ENCODE measurements at regions not wholly inside any gene's neighbourhood (a gene's known extent, or its start where the extent isn't known, plus 50 kb on each side); places are given as distances from the start of the nearest gene placed in this dataset.

- no peaks in the 10 kb centered on the region for H3K27me3 Mint-ChIP-seq (ENCODE audit: low read depth)
- no peaks in the 10 kb centered on the region for H3K4me1 Mint-ChIP-seq (ENCODE audit: low read depth)
- peaks cover 6 to 18% of the 10 kb centered on the region in 2 donors for H3K9me3 Mint-ChIP-seq
- DNase-seq, result no peak
- no peak overlapping the region for H3K4me3 Mint-ChIP-seq
- no peak for ATAC-seq (replicated peaks in 1 of 2)
- H3K27ac Mint-ChIP-seq, result no peak overlapping the region
- H3K36me3 Mint-ChIP-seq (ENCODE audit: insufficient read depth in 2 of 2), result peaks cover 0 to 3% of the 10 kb centered on the region in 2 donors
These were observed 574.1 kb upstream of the CDH8 start for GRCh38 chr16:62610291-62610690.

DNA sequence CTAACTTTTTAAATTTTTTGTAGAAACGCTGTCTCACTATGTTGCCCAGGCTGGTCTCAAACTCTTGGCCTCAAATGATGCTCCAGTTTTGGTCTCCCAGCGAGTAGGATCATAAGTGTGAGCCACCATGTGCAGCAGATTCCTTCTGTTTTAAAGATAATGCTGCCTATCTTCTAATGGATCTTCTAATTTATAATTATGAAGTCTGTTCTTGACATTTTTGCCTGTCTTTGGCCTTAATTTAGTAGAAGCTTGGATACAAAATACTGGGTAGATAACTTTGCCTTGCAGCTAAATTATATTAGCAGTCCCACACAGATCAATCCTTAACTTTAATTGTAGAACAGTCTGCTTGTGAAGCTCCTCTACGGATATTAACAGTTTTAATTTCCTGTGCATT lies 566.6 kb upstream of the CDH8 start:
- Mint-ChIP-seq H3K4me3 (no peak overlapping the region), H3K36me3 (ENCODE audit: insufficient read depth in 2 of 2) (peaks cover 0 to 6% of the 10 kb centered on the region in 2 donors), H3K4me1 (ENCODE audit: low read depth) (no peaks in the 10 kb centered on the region), H3K27ac (no peak overlapping the region), H3K9me3 (peaks cover 13 to 21% of the 10 kb centered on the region in 2 donors), H3K27me3 (ENCODE audit: low read depth) (no peaks in the 10 kb centered on the region)
- DNase-seq (no peak), ATAC-seq (replicated peaks in 1 of 2) (no peak)

- Mint-ChIP-seq H3K9me3 (peaks cover 15 to 21% of the 10 kb centered on the region in 2 donors), H3K36me3 (ENCODE audit: insufficient read depth in 2 of 2) (peaks cover 0 to 7% of the 10 kb centered on the region in 2 donors), H3K4me3 (no peak overlapping the region), H3K27me3 (ENCODE audit: low read depth) (no peaks in the 10 kb centered on the region), H3K27ac (no peak overlapping the region), H3K4me1 (ENCODE audit: low read depth) (no peaks in the 10 kb centered on the region)
- ATAC-seq (replicated peaks in 1 of 2) (no peak), DNase-seq (no peak)
These were observed 561.6 kb upstream of the CDH8 start for GRCh38 chr16:62597875-62598274.

DNA sequence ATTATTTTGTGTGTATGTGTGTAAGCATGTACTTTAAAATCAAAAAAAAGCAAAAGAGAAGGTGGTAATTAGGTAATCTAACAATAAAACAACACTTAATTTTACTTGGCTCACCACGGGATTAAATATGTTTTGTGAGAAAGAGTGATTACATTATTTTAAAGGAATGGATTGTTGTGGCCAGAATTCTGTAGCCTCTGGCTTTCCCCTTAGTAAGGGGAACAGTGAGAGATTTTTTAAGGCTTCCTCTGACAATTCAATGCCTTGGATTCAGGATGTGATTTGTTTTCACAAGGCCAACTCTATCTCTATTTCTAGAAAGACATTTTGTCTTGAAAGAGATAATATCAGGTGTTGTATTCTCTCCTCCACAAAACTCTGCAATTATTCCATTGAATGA lies 560.3 kb upstream of the CDH8 start:
- DNase-seq (no peak), ATAC-seq (replicated peaks in 1 of 2) (no peak)
- no peaks in the 10 kb centered on the region for H3K4me1 Mint-ChIP-seq (ENCODE audit: low read depth)
- H3K36me3 Mint-ChIP-seq (ENCODE audit: insufficient read depth in 2 of 2), result peaks cover 0 to 6% of the 10 kb centered on the region in 2 donors
- no peak overlapping the region for H3K4me3 Mint-ChIP-seq
- H3K27me3 Mint-ChIP-seq (ENCODE audit: low read depth), result no peaks in the 10 kb centered on the region
- H3K27ac Mint-ChIP-seq, result no peak overlapping the region
- peaks cover 11 to 16% of the 10 kb centered on the region in 2 donors for H3K9me3 Mint-ChIP-seq

DNA sequence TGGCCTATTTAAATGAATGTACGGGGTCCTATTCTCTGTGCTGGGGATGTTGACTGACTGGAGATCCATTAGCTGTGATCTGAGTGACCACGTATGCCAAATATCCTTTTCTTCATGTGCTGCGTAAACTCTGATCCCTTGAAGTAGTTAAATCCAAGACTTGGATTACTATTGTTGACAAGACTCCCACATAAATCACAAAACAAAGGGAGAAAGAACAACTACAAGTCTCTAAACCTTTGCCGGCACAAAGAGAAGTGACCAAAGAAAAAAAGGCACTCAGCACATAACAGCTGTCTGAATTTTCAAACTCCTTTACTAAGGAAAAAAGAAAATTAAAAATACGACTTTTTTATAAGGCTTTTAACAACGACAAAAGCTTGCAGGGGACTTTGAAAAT lies 559.9 kb upstream of the CDH8 start:
- Mint-ChIP-seq H3K27me3 (ENCODE audit: low read depth) (no peaks in the 10 kb centered on the region), H3K9me3 (peaks cover 9 to 15% of the 10 kb centered on the region in 2 donors), H3K4me3 (no peak overlapping the region), H3K4me1 (ENCODE audit: low read depth) (no peaks in the 10 kb centered on the region), H3K36me3 (ENCODE audit: insufficient read depth in 2 of 2) (peaks cover 0 to 4% of the 10 kb centered on the region in 2 donors), H3K27ac (no peak overlapping the region)
- ATAC-seq (replicated peaks in 1 of 2) (no peak), DNase-seq (no peak)

- Mint-ChIP-seq H3K4me1 (ENCODE audit: low read depth) (no peaks in the 10 kb centered on the region), H3K4me3 (no peak overlapping the region), H3K27ac (no peak overlapping the region), H3K27me3 (ENCODE audit: low read depth) (no peaks in the 10 kb centered on the region), H3K36me3 (ENCODE audit: insufficient read depth in 2 of 2) (no peaks in the 10 kb centered on the region), H3K9me3 (peaks cover 10 to 15% of the 10 kb centered on the region in 2 donors)
- no peak for ATAC-seq (replicated peaks in 1 of 2)
- no peak for DNase-seq
These were observed 550.1 kb upstream of the CDH8 start for GRCh38 chr16:62586128-62586862.

DNA sequence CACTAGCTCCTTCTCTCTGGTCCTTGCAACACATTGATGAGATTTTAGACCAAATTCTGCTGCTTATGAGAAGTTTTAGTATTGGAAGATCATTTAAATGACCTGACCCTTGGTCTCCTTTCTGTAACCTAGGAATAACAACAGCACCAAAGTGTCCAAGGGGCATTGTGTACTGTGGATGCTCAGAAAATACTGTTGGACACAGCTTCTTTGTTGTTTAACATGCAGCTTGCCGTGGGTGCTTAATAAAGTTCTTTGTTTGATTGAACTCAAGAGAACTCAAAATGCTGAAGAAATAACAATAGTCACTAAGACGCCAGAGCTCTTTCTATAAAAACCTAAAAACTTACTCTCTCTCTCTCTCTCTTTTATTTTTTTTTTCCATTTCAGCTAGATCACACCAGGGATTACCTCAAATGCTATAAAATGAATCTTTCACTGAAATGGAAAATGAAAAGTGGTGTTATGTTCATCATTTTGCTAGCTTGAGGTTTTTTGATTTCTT lies 548.9 kb upstream of the CDH8 start:
- Mint-ChIP-seq H3K9me3 (peaks cover 9 to 12% of the 10 kb centered on the region in 2 donors), H3K4me1 (ENCODE audit: low read depth) (no peaks in the 10 kb centered on the region), H3K36me3 (ENCODE audit: insufficient read depth in 2 of 2) (no peaks in the 10 kb centered on the region), H3K27ac (no peak overlapping the region), H3K4me3 (no peak overlapping the region), H3K27me3 (ENCODE audit: low read depth) (no peaks in the 10 kb centered on the region)
- no peak for ATAC-seq (replicated peaks in 1 of 2)
- DNase-seq, result no peak

- DNase-seq (no peak), ATAC-seq (replicated peaks in 1 of 2) (no peak)
- no peaks in the 10 kb centered on the region for H3K4me1 Mint-ChIP-seq (ENCODE audit: low read depth)
- H3K36me3 Mint-ChIP-seq (ENCODE audit: insufficient read depth in 2 of 2), result no peaks in the 10 kb centered on the region
- no peak overlapping the region for H3K4me3 Mint-ChIP-seq
- no peak overlapping the region for H3K27ac Mint-ChIP-seq
- no peaks in the 10 kb centered on the region for H3K27me3 Mint-ChIP-seq (ENCODE audit: low read depth)
- H3K9me3 Mint-ChIP-seq, result peaks cover 6 to 12% of the 10 kb centered on the region in 2 donors
These were observed 547.2 kb upstream of the CDH8 start for GRCh38 chr16:62583414-62583813.

DNA sequence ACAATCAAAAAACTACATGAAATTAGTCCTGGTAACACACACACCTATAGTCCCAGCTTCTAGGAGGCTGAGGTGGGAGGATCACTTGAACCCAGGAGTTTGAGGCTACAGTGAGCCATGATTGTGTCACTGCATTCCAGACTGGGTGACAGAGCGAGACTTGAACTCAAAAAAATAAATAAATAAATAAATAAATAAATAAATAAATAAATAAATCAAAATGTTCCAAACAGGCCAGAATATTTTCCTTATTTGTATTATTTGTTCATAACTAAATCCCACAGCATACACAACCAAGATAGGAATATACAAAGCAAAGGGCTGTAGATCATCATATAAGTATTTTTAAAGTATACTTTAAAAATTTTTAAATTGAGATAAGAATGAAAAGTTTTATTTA lies 537.2 kb upstream of the CDH8 start:
- H3K4me3 Mint-ChIP-seq, result no peak overlapping the region
- DNase-seq (no peak), ATAC-seq (replicated peaks in 1 of 2) (no peak)
- H3K36me3 Mint-ChIP-seq (ENCODE audit: insufficient read depth in 2 of 2), result no peaks in the 10 kb centered on the region
- H3K4me1 Mint-ChIP-seq (ENCODE audit: low read depth), result no peaks in the 10 kb centered on the region
- H3K27me3 Mint-ChIP-seq (ENCODE audit: low read depth), result no peaks in the 10 kb centered on the region
- H3K9me3 Mint-ChIP-seq, result peaks cover 9 to 11% of the 10 kb centered on the region in 2 donors
- H3K27ac Mint-ChIP-seq, result no peak overlapping the region

DNA sequence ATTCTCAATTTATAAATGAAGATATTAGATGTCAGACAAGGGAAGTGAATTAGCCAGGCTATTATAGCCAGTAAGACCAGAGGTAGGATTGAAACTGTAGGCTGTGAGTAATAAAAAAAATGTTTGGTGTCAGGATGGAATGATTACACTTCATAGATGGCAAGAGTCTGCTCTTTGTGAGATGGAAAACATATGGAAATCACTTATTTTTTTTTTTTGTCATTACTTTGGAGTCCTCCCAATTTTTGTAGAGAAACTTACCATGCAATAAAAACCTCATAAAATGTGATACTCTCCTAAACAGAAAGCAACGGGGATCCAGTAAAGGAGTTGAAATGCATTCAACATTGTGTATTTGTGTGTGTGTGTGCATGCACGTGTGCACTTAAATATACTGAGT lies 532.7 kb upstream of the CDH8 start:
- DNase-seq (no peak), ATAC-seq (replicated peaks in 1 of 2) (no peak)
- Mint-ChIP-seq H3K27me3 (ENCODE audit: low read depth) (no peaks in the 10 kb centered on the region), H3K4me1 (ENCODE audit: low read depth) (no peaks in the 10 kb centered on the region), H3K4me3 (no peak overlapping the region), H3K27ac (no peak overlapping the region), H3K9me3 (peaks cover 4 to 8% of the 10 kb centered on the region in 2 donors), H3K36me3 (ENCODE audit: insufficient read depth in 2 of 2) (no peaks in the 10 kb centered on the region)

- Mint-ChIP-seq H3K4me1 (ENCODE audit: low read depth) (no peaks in the 10 kb centered on the region), H3K36me3 (ENCODE audit: insufficient read depth in 2 of 2) (peaks cover 0 to 5% of the 10 kb centered on the region in 2 donors), H3K9me3 (peaks cover 10 to 14% of the 10 kb centered on the region in 2 donors), H3K27ac (no peak overlapping the region), H3K4me3 (no peak overlapping the region), H3K27me3 (ENCODE audit: low read depth) (no peaks in the 10 kb centered on the region)
- DNase-seq (no peak), ATAC-seq (replicated peaks in 1 of 2) (no peak)
These were observed 529.5 kb upstream of the CDH8 start for GRCh38 chr16:62565706-62566105.

- Mint-ChIP-seq H3K36me3 (ENCODE audit: insufficient read depth in 2 of 2) (peaks cover 0 to 5% of the 10 kb centered on the region in 2 donors), H3K27me3 (ENCODE audit: low read depth) (no peaks in the 10 kb centered on the region), H3K9me3 (peaks cover 11 to 13% of the 10 kb centered on the region in 2 donors), H3K4me1 (ENCODE audit: low read depth) (no peaks in the 10 kb centered on the region), H3K27ac (no peak overlapping the region), H3K4me3 (no peak overlapping the region)
- ATAC-seq (replicated peaks in 1 of 2), result no peak
- no peak for DNase-seq
These were observed 528.1 kb upstream of the CDH8 start for GRCh38 chr16:62564291-62564690.

DNA sequence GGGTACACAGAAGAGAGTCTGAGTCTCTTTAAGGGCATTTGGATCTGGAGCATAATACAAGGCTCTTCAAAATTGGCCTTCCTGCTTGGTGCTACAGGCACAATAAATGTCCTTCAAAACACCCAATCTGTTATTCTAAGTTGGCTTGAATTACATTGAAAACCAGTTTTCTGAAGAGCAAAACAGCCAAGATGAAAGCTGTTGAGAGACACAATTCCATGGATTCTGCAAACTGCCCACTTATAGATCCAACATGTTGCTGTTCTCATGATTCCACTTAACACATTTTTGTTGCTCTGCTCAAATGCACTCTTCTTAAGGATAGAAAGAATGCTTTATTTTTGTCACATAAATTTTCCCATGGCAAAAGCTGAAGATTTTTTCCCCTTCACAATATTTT lies 525.9 kb upstream of the CDH8 start:
- DNase-seq, result no peak
- H3K4me1 Mint-ChIP-seq (ENCODE audit: low read depth), result no peaks in the 10 kb centered on the region
- H3K9me3 Mint-ChIP-seq, result peaks cover 11 to 20% of the 10 kb centered on the region in 2 donors
- no peak overlapping the region for H3K27ac Mint-ChIP-seq
- peaks cover 0 to 5% of the 10 kb centered on the region in 2 donors for H3K36me3 Mint-ChIP-seq (ENCODE audit: insufficient read depth in 2 of 2)
- no peak for ATAC-seq (replicated peaks in 1 of 2)
- H3K4me3 Mint-ChIP-seq, result no peak overlapping the region
- H3K27me3 Mint-ChIP-seq (ENCODE audit: low read depth), result no peaks in the 10 kb centered on the region

DNA sequence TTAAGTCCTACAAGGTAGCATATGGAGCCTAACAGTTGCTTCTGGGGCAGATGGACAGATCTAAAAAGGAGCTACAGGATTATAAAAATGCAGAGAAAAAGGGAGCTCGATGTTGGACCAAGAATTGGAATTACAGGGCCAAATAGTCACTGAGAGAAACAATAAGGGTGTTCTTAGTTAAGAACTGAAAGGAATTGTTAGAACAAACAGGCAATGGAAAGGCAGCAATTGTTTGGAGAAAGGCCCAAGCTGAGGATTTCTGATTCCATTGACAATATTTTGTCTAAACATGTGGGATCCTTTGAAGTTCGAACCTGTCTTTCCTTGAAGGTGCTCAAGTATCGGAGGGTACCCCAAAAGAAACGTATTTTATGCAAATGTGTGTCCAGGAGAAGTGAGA lies 513.6 kb upstream of the CDH8 start:
- no peak overlapping the region for H3K4me3 Mint-ChIP-seq
- ATAC-seq (replicated peaks in 1 of 2), result no peak
- no peak for DNase-seq

More for the DNA sequence above, 513.6 kb upstream of the CDH8 start:
- Mint-ChIP-seq H3K36me3 (ENCODE audit: insufficient read depth in 2 of 2) (peaks cover 3 to 4% of the 10 kb centered on the region in 2 donors), H3K27me3 (ENCODE audit: low read depth) (no peaks in the 10 kb centered on the region), H3K27ac (no peak overlapping the region), H3K4me1 (ENCODE audit: low read depth) (no peaks in the 10 kb centered on the region), H3K9me3 (peaks cover 4 to 15% of the 10 kb centered on the region in 2 donors)
